Smooth muscle cell (in vitro differentiated cells): ENCODE measurements at regions not wholly inside any gene's neighbourhood (a gene's known extent, or its start where the extent isn't known, plus 50 kb on each side); places are given as distances from the start of the nearest gene placed in this dataset.
"Not testable (repeated sequence)": the region's sequence is repeated elsewhere in the genome, so short reads cannot be mapped to it uniquely, and the experiment has no call there.

Experiments
- DNase-seq: peaks from one replicate; lab custom pipeline; 2025; ENCODE audit not compliant: unreplicated experiment; lab: John Stamatoyannopoulos, UW
- H2AFZ ChIP-seq: fragments of 200-600 bp; sonication (generic); 2 replicates; pipeline ENCODE4 v1.6.0; 2016; ENCODE audit warnings: antibody characterized with exemption, low read depth, mild to moderate bottlenecking
- H3F3A ChIP-seq: fragments of 200-600 bp; sonication (generic); 2 replicates; pipeline ENCODE4 v1.6.0; 2017; ENCODE audit warnings: antibody characterized with exemption, low read depth
- H3K27ac ChIP-seq: fragments of 200-600 bp; sonication (generic); 2 replicates; pipeline ENCODE4 v1.5.1; 2016; ENCODE audit warnings: low read depth, mild to moderate bottlenecking
- H3K27me3 ChIP-seq: fragments of 200-600 bp; sonication (generic); 2 replicates; pipeline ENCODE4 v1.6.1; 2016; ENCODE audit warnings: low read depth, mild to moderate bottlenecking
- H3K36me3 ChIP-seq: fragments of 200-600 bp; sonication (generic); 2 replicates; pipeline ENCODE4 v1.5.1; 2016; ENCODE audit warnings: low read depth
- H3K4me1 ChIP-seq: fragments of 200-600 bp; sonication (generic); 2 replicates; pipeline ENCODE4 v1.5.1; 2016; ENCODE audit warnings: low read depth
- H3K4me2 ChIP-seq: fragments of 200-600 bp; sonication (generic); 2 replicates; pipeline ENCODE4 v1.6.0; 2016; ENCODE audit warnings: mild to moderate bottlenecking
- H3K4me3 ChIP-seq: fragments of 200-600 bp; sonication (generic); 2 replicates; pipeline ENCODE4 v1.5.1; 2016; ENCODE audit warnings: mild to moderate bottlenecking
- H3K79me2 ChIP-seq: fragments of 200-600 bp; sonication (generic); 2 replicates; pipeline ENCODE4 v1.6.0; 2016; ENCODE audit warnings: low read depth, mild to moderate bottlenecking
- H3K9ac ChIP-seq: fragments of 200-600 bp; sonication (generic); 2 replicates; pipeline ENCODE4 v1.6.0; 2016; ENCODE audit warnings: low read depth
- H3K9me3 ChIP-seq: fragments of 200-600 bp; sonication (generic); replicated peaks from 2 replicates; pipeline ENCODE4 v1.5.1; 2016; ENCODE audit warnings: low read depth
- H4K20me1 ChIP-seq: fragments of 200-600 bp; sonication (generic); 2 replicates; pipeline ENCODE4 v1.6.0; 2016; ENCODE audit warnings: low read depth
- CTCF ChIP-seq: fragments of 200-600 bp; sonication (generic); IDR thresholded peaks from 2 replicates; pipeline ENCODE4 v1.5.1; 2017; ENCODE audit warnings: borderline replicate concordance, mild to moderate bottlenecking, antibody characterized with exemption; ENCODE audit not compliant: insufficient read depth, poor library complexity, severe bottlenecking
- WGBS: methylation state at CpG from one replicate; pipeline ENCODE4 v1.1.7; 2016; ENCODE audit warnings: low lambda C conversion rate; 5-methylcytosine and 5-hydroxymethylcytosine counted together

DNA sequence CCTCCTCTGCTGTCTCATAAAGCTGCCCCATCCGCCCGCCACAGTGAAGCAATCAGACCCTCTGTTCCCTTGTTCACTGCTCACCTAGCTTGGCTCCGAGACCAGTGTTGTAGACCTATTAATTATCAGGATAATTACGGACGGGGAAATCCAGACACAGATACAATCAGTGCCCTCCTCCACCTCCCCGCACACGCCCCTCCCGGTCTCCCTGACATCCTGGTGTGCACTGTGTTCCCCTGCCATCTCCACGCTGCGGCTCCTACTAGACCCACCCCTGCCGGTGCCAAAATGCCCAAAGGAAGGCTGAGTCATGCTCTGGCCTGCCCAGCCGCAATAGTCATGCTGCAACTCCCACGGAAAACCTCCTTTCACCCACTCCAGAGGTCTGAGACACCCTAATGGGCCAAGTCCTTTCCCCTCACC, 277.3 kb upstream of the TLE3 start:
- Histone ChIP-seq H3K27me3 (no peaks in the 10 kb centered on the region), H4K20me1 (no peaks in the 10 kb centered on the region), H3K27ac (no peak overlapping the region), H3K9me3 (no peaks in the 10 kb centered on the region), H2AFZ (no peak overlapping the region), H3K9ac (no peak overlapping the region), H3K36me3 (no peaks in the 10 kb centered on the region), H3K4me2 (peak overlapping the region; percentile 85), H3K4me3 (no peak overlapping the region), H3K79me2 (no peaks in the 10 kb centered on the region), H3K4me1 (peaks cover 23% of the 10 kb centered on the region), H3F3A (peaks cover 13% of the 10 kb centered on the region)
- 25% methylated on average over 13 of the region's 13 CpGs for WGBS
- no peak for DNase-seq
- TF ChIP-seq CTCF = no peak

DNA sequence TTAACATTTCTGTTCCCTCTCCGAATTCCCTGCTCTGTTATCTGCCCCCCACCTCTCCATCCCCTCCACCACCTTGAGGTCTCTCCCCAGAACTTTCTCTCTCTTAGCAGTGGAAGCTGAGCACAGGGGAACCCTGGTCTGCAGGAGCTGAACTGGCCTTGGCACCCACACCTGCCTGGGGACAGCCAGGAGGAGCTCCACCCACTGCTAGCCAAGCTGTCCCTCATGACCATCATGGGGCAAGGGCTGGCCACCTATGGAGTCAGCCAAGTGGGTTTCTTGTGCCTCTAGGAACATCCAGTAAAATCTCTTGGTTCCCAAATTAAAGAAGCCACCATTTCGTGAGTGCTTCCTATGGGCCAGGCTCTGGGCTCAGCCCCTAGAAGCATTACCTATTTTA, 276.4 kb upstream of the TLE3 start:
- Histone ChIP-seq H3K4me3 (no peak overlapping the region), H3K9ac (no peak overlapping the region), H3F3A (peaks cover 13% of the 10 kb centered on the region), H4K20me1 (no peaks in the 10 kb centered on the region), H3K27ac (no peak overlapping the region), H3K79me2 (no peaks in the 10 kb centered on the region), H2AFZ (no peak overlapping the region), H3K36me3 (no peaks in the 10 kb centered on the region), H3K27me3 (no peaks in the 10 kb centered on the region), H3K9me3 (no peaks in the 10 kb centered on the region), H3K4me2 (no peak overlapping the region), H3K4me1 (peaks cover 23% of the 10 kb centered on the region)
- DNase-seq = no peak
- no peak for TF ChIP-seq CTCF
- 96% methylated on average over 2 of the region's 2 CpGs for WGBS

- not testable (repeated sequence) for H3K36me3 ChIP-seq, H3K4me3 ChIP-seq, H3K9ac ChIP-seq, H3K4me2 ChIP-seq, H2AFZ ChIP-seq, DNase-seq, H3K27ac ChIP-seq, H4K20me1 ChIP-seq, H3K79me2 ChIP-seq, H3K9me3 ChIP-seq, H3K27me3 ChIP-seq
- WGBS = 98% methylated on average over 4 of the region's 4 CpGs
- H3K4me1 ChIP-seq = peaks cover 23% of the 10 kb centered on the region
- H3F3A ChIP-seq = peaks cover 13% of the 10 kb centered on the region
These were observed 275.7 kb upstream of the TLE3 start for GRCh38 chr15:70373439-70373838.

GRCh38 chr15:70367913-70368705, 270.4 kb upstream of the TLE3 start:
- not testable (repeated sequence) for H3F3A ChIP-seq, H3K27ac ChIP-seq, H3K27me3 ChIP-seq, H3K36me3 ChIP-seq, H3K4me2 ChIP-seq, H3K4me3 ChIP-seq, H4K20me1 ChIP-seq, H3K9ac ChIP-seq, H3K9me3 ChIP-seq, H2AFZ ChIP-seq, H3K4me1 ChIP-seq, DNase-seq, H3K79me2 ChIP-seq
- WGBS = 89% methylated on average over 14 of the region's 14 CpGs

GRCh38 chr15:70364023-70364422, 266.3 kb upstream of the TLE3 start:
- not testable (repeated sequence) for H3K4me2 ChIP-seq, H2AFZ ChIP-seq, H3K27me3 ChIP-seq, H3K4me3 ChIP-seq, H4K20me1 ChIP-seq, H3K36me3 ChIP-seq, H3K9me3 ChIP-seq, H3K27ac ChIP-seq, H3F3A ChIP-seq, H3K9ac ChIP-seq, DNase-seq, H3K4me1 ChIP-seq, H3K79me2 ChIP-seq
- 65% methylated on average over 4 of the region's 4 CpGs for WGBS
